PC-3 (cell line): ENCODE measurements at regions not wholly inside any gene's neighbourhood (a gene's known extent, or its start where the extent isn't known, plus 50 kb on each side); places are given as distances from the start of the nearest gene placed in this dataset.

Source experiments
- ATAC-seq: fragments of 200-7000 bp; cut with Tn5 transposase; 2 replicates; pipeline ENCODE4 v1.9.1; 2020; ENCODE audit warnings: mild to moderate bottlenecking, moderate library complexity
- BruUV-seq: library from RNA; stranded (reverse); fragments of 400-500 nt; replicated peaks from 2 replicates; lab custom pipeline; 2021; lab: Mats Ljungman, UMichigan
- CTCF ChIA-PET: fragments of 300-600 bp; sonication (Branson Sonifier 250); formaldehyde crosslinking; loops from one replicate; lab custom pipeline; 2022; ENCODE audit warnings: antibody characterized with exemption; lab: Charles Lee
- POLR2A ChIA-PET: fragments of 300-600 bp; sonication (Branson Sonifier 250); formaldehyde crosslinking; loops from one replicate; lab custom pipeline; 2022; ENCODE audit warnings: antibody characterized with exemption; ENCODE audit not compliant: unreplicated experiment; lab: Charles Lee
- DNase-seq: peaks from one replicate; pipeline ENCODE4 v3.0.0-alpha.2; 2015
- H2AFZ ChIP-seq: fragments of 300-600 bp; sonication (generic); 2 replicates; pipeline ENCODE4 v1.6.0; 2016; ENCODE audit warnings: antibody characterized with exemption, low read length
- H3F3A ChIP-seq: fragments of 300-600 bp; sonication (generic); one replicate; pipeline ENCODE4 v1.6.0; 2017; ENCODE audit warnings: antibody characterized with exemption, low read length, control low read depth, mild to moderate bottlenecking; ENCODE audit not compliant: unreplicated experiment
- H3K27ac ChIP-seq: fragments of 300-600 bp; sonication (generic); 2 replicates; pipeline ENCODE4 v1.5.1; 2016; ENCODE audit warnings: mild to moderate bottlenecking, low read length
- H3K27me3 ChIP-seq: fragments of 300-600 bp; sonication (generic); 2 replicates; pipeline ENCODE4 v1.6.1; 2016; ENCODE audit warnings: low read length, mixed read lengths
- H3K36me3 ChIP-seq: fragments of 300-600 bp; sonication (generic); 2 replicates; pipeline ENCODE4 v1.6.1; 2016; ENCODE audit warnings: low read depth, mixed run types, low read length, mixed read lengths
- H3K4me1 ChIP-seq: fragments of 300-600 bp; sonication (generic); 2 replicates; pipeline ENCODE4 v1.5.1; 2016; ENCODE audit warnings: low read length; ENCODE audit not compliant: insufficient read depth
- H3K4me2 ChIP-seq: fragments of 300-600 bp; sonication (generic); 2 replicates; pipeline ENCODE4 v1.6.0; 2016; ENCODE audit warnings: low read length
- H3K4me3 ChIP-seq: fragments of 300-600 bp; sonication (generic); 2 replicates; pipeline ENCODE4 v1.5.1; 2016; ENCODE audit warnings: mild to moderate bottlenecking, low read length, mixed read lengths
- H3K79me2 ChIP-seq: fragments of 300-600 bp; sonication (generic); 2 replicates; pipeline ENCODE4 v1.6.1; 2017; ENCODE audit warnings: low read length, mixed read lengths
- H3K9ac ChIP-seq: fragments of 300-600 bp; sonication (generic); 2 replicates; pipeline ENCODE4 v1.6.0; 2016; ENCODE audit warnings: mild to moderate bottlenecking, low read length
- H3K9me2 ChIP-seq: fragments of 300-600 bp; sonication (generic); replicated peaks from 2 replicates; pipeline ENCODE4 v1.6.1; 2016; ENCODE audit warnings: mixed run types, low read length, mixed read lengths
- H3K9me3 ChIP-seq: fragments of 300-600 bp; sonication (generic); 2 replicates; pipeline ENCODE4 v1.6.1; 2016; ENCODE audit warnings: low read length, mixed read lengths
- H4K20me1 ChIP-seq: fragments of 300-600 bp; sonication (generic); 2 replicates; pipeline ENCODE4 v1.6.1; 2016; ENCODE audit warnings: low read length, mixed read lengths
- CTCF ChIP-seq: fragments of 300-600 bp; sonication (generic); conservative IDR thresholded peaks from 2 replicates; pipeline ENCODE4 v1.5.1; 2017; ENCODE audit warnings: antibody characterized with exemption, low read depth, mild to moderate bottlenecking, low read length
- EZH2 ChIP-seq: fragments of 300-600 bp; sonication (generic); IDR thresholded peaks from one replicate; pipeline ENCODE4 v1.6.1; 2017; ENCODE audit warnings: antibody characterized with exemption, mild to moderate bottlenecking, low read length; ENCODE audit not compliant: unreplicated experiment
- EZH2phosphoT487 ChIP-seq: fragments of 300-600 bp; sonication (generic); IDR thresholded peaks from 2 replicates; pipeline ENCODE4 v1.6.1; 2018; ENCODE audit warnings: mild to moderate bottlenecking, antibody characterized with exemption, low read length, borderline replicate concordance
- intact Hi-C: fragments of 100-400 bp; cut with micrococcal nuclease; formaldehyde crosslinking; loops from 2 replicates; pipeline ENCODE4 v1.9.0; 2023

- CTCF ChIA-PET = no interaction called here
Measured at GRCh38 chr9:88783711-88784083, 207.6 kb upstream of the S1PR3 start.

GRCh38 chr9:88784960-88785359 is 206.3 kb upstream of the S1PR3 start:
- no peaks in the 10 kb centered on the region for H3K9me3 ChIP-seq
- POLR2A ChIA-PET = no interaction called here
- H3K4me3 ChIP-seq = no peak overlapping the region
- CTCF ChIA-PET = no interaction called here
- DNase-seq = no peak
- H3F3A ChIP-seq = no peaks in the 10 kb centered on the region
- ATAC-seq = no peak
- intact Hi-C loops = loop anchor here (10.0 kb wide), 1 partner anchor 70 kb away; no protein-coding TSS in a partner anchor
- no peaks in the 10 kb centered on the region for H3K79me2 ChIP-seq
- BruUV-seq = no TSS peak
- H3K9ac ChIP-seq = no peak overlapping the region
- no peaks in the 10 kb centered on the region for H3K9me2 ChIP-seq
- TF ChIP-seq EZH2 (no peak), CTCF (no peak), EZH2phosphoT487 (no peak)
- H3K4me1 ChIP-seq = peaks cover 23% of the 10 kb centered on the region
- no peak overlapping the region for H3K27ac ChIP-seq
- no peak overlapping the region for H3K4me2 ChIP-seq
- H4K20me1 ChIP-seq = no peaks in the 10 kb centered on the region
- no peaks in the 10 kb centered on the region for H3K36me3 ChIP-seq
- H3K27me3 ChIP-seq = no peaks in the 10 kb centered on the region
- no peak overlapping the region for H2AFZ ChIP-seq

More at GRCh38 chr9:88783711-88784083, 207.6 kb upstream of the S1PR3 start:
- no peak for TF ChIP-seq EZH2
- Histone ChIP-seq H3K36me3 (no peaks in the 10 kb centered on the region), H2AFZ (no peak overlapping the region), H3K27ac (peak overlapping the region; percentile 35; the same call in 1 of the 2 replicates), H3K9ac (no peak overlapping the region), H3K9me2 (no peaks in the 10 kb centered on the region), H3F3A (no peaks in the 10 kb centered on the region), H3K4me1 (peaks cover 21% of the 10 kb centered on the region), H3K27me3 (no peaks in the 10 kb centered on the region), H3K79me2 (no peaks in the 10 kb centered on the region), H4K20me1 (no peaks in the 10 kb centered on the region), H3K4me2 (no peak overlapping the region), H3K4me3 (no peak overlapping the region), H3K9me3 (no peaks in the 10 kb centered on the region)
- intact Hi-C loops = loop anchor here (10.0 kb wide), 1 partner anchor 71 kb away; no protein-coding TSS in a partner anchor
- ATAC-seq (no peak), DNase-seq (no peak)
- no TSS peak for BruUV-seq
- POLR2A ChIA-PET = interaction anchor here (0.6 kb wide), 1 partner anchor 949 kb away, joined by 4 read pairs; no protein-coding TSS in a partner anchor

GRCh38 chr9:88786291-88787079 is 204.8 kb upstream of the S1PR3 start:
- no peaks in the 10 kb centered on the region for H4K20me1 ChIP-seq

More at GRCh38 chr9:88786291-88787079, 204.8 kb upstream of the S1PR3 start:
- ChIA-PET POLR2A (no interaction called here), CTCF (no interaction called here)
- no peaks in the 10 kb centered on the region for H3F3A ChIP-seq
- no peaks in the 10 kb centered on the region for H3K27me3 ChIP-seq
- no peak overlapping the region for H2AFZ ChIP-seq
- no peaks in the 10 kb centered on the region for H3K36me3 ChIP-seq
- intact Hi-C loops = loop anchor here (10.0 kb wide), 1 partner anchor 68 kb away; no protein-coding TSS in a partner anchor
- H3K4me1 ChIP-seq = peaks cover 25% of the 10 kb centered on the region
- H3K9me3 ChIP-seq = no peaks in the 10 kb centered on the region
- no peaks in the 10 kb centered on the region for H3K9me2 ChIP-seq
- no TSS peak for BruUV-seq
- H3K4me3 ChIP-seq = no peak overlapping the region
- H3K27ac ChIP-seq = no peak overlapping the region
- ATAC-seq (no peak), DNase-seq (no peak)
- no peak for TF ChIP-seq EZH2
- TF ChIP-seq CTCF = no peak
- TF ChIP-seq EZH2phosphoT487 = no peak
- no peak overlapping the region for H3K9ac ChIP-seq
- H3K79me2 ChIP-seq = no peaks in the 10 kb centered on the region
- no peak overlapping the region for H3K4me2 ChIP-seq
